Fibroblast of lung (primary cell): ENCODE measurements at regions not wholly inside any gene's neighbourhood (a gene's known extent, or its start where the extent isn't known, plus 50 kb on each side); places are given as distances from the start of the nearest gene placed in this dataset.

Experiments
- DNase-seq, 2 donors: peaks; one replicate each; pipeline versions ENCODE4 v3.0.0 to v3.0.0-alpha.2; 2010; ENCODE audit warnings: low read depth in 2 of 2
- H2AFZ ChIP-seq: 2 replicates; pipeline ENCODE4 v1.5.1; 2012; ENCODE audit warnings: low read length, control low read depth, inconsistent platforms
- H3K27ac ChIP-seq: 2 replicates; pipeline ENCODE4 v1.5.1; 2011; ENCODE audit warnings: low read length, control low read depth; ENCODE audit not compliant: insufficient read depth
- H3K27me3 ChIP-seq: 2 replicates; pipeline ENCODE4 v1.5.1; 2011; ENCODE audit warnings: mild to moderate bottlenecking, low read length; ENCODE audit not compliant: control insufficient read depth, insufficient read depth
- H3K36me3 ChIP-seq: 2 replicates; pipeline ENCODE4 v1.5.1; 2011; ENCODE audit warnings: low read length; ENCODE audit not compliant: control insufficient read depth, insufficient read depth
- H3K4me1 ChIP-seq: 2 replicates; pipeline ENCODE4 v1.5.1; 2011; ENCODE audit warnings: low read length; ENCODE audit not compliant: control insufficient read depth, insufficient read depth; ENCODE audit errors: extremely low read depth
- H3K4me2 ChIP-seq: 2 replicates; pipeline ENCODE4 v1.5.1; 2011; ENCODE audit warnings: low read length, control low read depth; ENCODE audit not compliant: insufficient read depth; ENCODE audit errors: extremely low read depth
- H3K4me3 ChIP-seq, 4 experiments: fragments of 200-600 bp in 1 of 4; sonication (generic) in 1 of 4; replicated peaks in 1 of 4; 2 replicates each; pipeline ENCODE4 v1.5.1; 2011 to 2016; ENCODE audit warnings: low read length in 4 of 4, low read depth in 3 of 4, mild to moderate bottlenecking in 3 of 4, control low read depth in 2 of 4, inconsistent platforms in 1 of 4, mixed read lengths in 1 of 4; ENCODE audit not compliant: insufficient read depth in 1 of 4; ENCODE audit errors: control extremely low read depth in 1 of 4
- H3K79me2 ChIP-seq: 2 replicates; pipeline ENCODE4 v1.5.1; 2012; ENCODE audit warnings: mild to moderate bottlenecking, low read length, inconsistent platforms; ENCODE audit not compliant: control insufficient read depth, insufficient read depth
- H3K9ac ChIP-seq: 2 replicates; pipeline ENCODE4 v1.5.1; 2011; ENCODE audit warnings: mild to moderate bottlenecking, low read length, control low read depth; ENCODE audit not compliant: insufficient read depth
- H3K9me3 ChIP-seq: 2 replicates; pipeline ENCODE4 v1.5.1; 2012; ENCODE audit warnings: low read depth, low read length; ENCODE audit not compliant: control insufficient read depth, insufficient read depth
- H4K20me1 ChIP-seq: 2 replicates; pipeline ENCODE4 v1.5.1; 2011; ENCODE audit warnings: low read length; ENCODE audit not compliant: control insufficient read depth, insufficient read depth; ENCODE audit errors: extremely low read depth
- CTCF ChIP-seq, 2 donors: IDR thresholded peaks in 1 of 2; conservative IDR thresholded peaks in 1 of 2; 1 replicate in 1 of 2; 2 replicates in 1 of 2; pipeline ENCODE4 v1.5.1; 2011 to 2012; ENCODE audit warnings: low read length in 2 of 2, control low read depth in 1 of 2, inconsistent platforms in 1 of 2, low read depth in 1 of 2, mild to moderate bottlenecking in 1 of 2
- EZH2 ChIP-seq: IDR thresholded peaks from 2 replicates; pipeline ENCODE4 v1.5.1; 2012; ENCODE audit warnings: low read length, control low read depth, mild to moderate bottlenecking; ENCODE audit errors: missing control alignments

GRCh38 chr6:125358898-125359297 is 57.1 kb upstream of the HDDC2 start:
- Histone ChIP-seq H2AFZ (no peak overlapping the region), H4K20me1 (no peaks in the 10 kb centered on the region), H3K27ac (no peak overlapping the region), H3K36me3 (no peaks in the 10 kb centered on the region), H3K4me3 (no peak overlapping the region), H3K4me1 (peaks cover 6% of the 10 kb centered on the region), H3K9me3 (no peaks in the 10 kb centered on the region), H3K27me3 (no peaks in the 10 kb centered on the region), H3K4me2 (no peak overlapping the region), H3K9ac (no peak overlapping the region), H3K79me2 (no peaks in the 10 kb centered on the region)
- DNase-seq, result no peak
- no peak for TF ChIP-seq EZH2
- TF ChIP-seq CTCF (conservative IDR thresholded peaks at IDR 0.05 in 1 of 2, IDR thresholded peaks at IDR 0.05 in 1 of 2; ENCODE audit: low read depth in 1 of 2, low read length in 2 of 2), result no peak

GRCh38 chr6:125361868-125362267 is 60.1 kb upstream of the HDDC2 start:
- H3K9ac ChIP-seq, result no peak overlapping the region
- no peak for DNase-seq
- no peaks in the 10 kb centered on the region for H3K36me3 ChIP-seq
- no peak overlapping the region for H2AFZ ChIP-seq
- TF ChIP-seq EZH2 (no peak), CTCF (conservative IDR thresholded peaks at IDR 0.05 in 1 of 2, IDR thresholded peaks at IDR 0.05 in 1 of 2; ENCODE audit: low read depth in 1 of 2, low read length in 2 of 2) (no peak)
- H3K79me2 ChIP-seq, result no peaks in the 10 kb centered on the region
- H3K4me3 ChIP-seq, result no peak overlapping the region
- no peaks in the 10 kb centered on the region for H4K20me1 ChIP-seq
- no peaks in the 10 kb centered on the region for H3K9me3 ChIP-seq
- H3K27ac ChIP-seq, result no peak overlapping the region
- no peak overlapping the region for H3K4me2 ChIP-seq
- no peaks in the 10 kb centered on the region for H3K27me3 ChIP-seq
- H3K4me1 ChIP-seq, result peaks cover 6% of the 10 kb centered on the region

GRCh38 chr6:125363039-125363823 is 61.5 kb upstream of the HDDC2 start:
- H3K4me1 ChIP-seq, result peaks cover 6% of the 10 kb centered on the region
- peak overlapping the region; percentile 43 for H3K9ac ChIP-seq
- no peak for TF ChIP-seq CTCF (conservative IDR thresholded peaks at IDR 0.05 in 1 of 2, IDR thresholded peaks at IDR 0.05 in 1 of 2; ENCODE audit: low read depth in 1 of 2, low read length in 2 of 2)
- TF ChIP-seq EZH2, result no peak
- no peaks in the 10 kb centered on the region for H4K20me1 ChIP-seq
- H3K9me3 ChIP-seq, result no peaks in the 10 kb centered on the region
- H3K36me3 ChIP-seq, result no peaks in the 10 kb centered on the region
- no peaks in the 10 kb centered on the region for H3K79me2 ChIP-seq
- peak overlapping the region; percentile 60 for H2AFZ ChIP-seq
- peak overlapping the region; percentile 35 to 56 (median 46) for H3K4me3 ChIP-seq
- H3K4me2 ChIP-seq, result peak overlapping the region; percentile 90
- H3K27me3 ChIP-seq, result no peaks in the 10 kb centered on the region
- DNase-seq, result peak; percentile 45 to 72
- H3K27ac ChIP-seq, result no peak overlapping the region
